ENCODE measurements at regions not wholly inside any gene's neighbourhood (a gene's known extent, or its start where the extent isn't known, plus 50 kb on each side); places are given as distances from the start of the nearest gene placed in this dataset.
"Not testable (repeated sequence)": the region's sequence is repeated elsewhere in the genome, so short reads cannot be mapped to it uniquely, and the experiment has no call there.

DNA sequence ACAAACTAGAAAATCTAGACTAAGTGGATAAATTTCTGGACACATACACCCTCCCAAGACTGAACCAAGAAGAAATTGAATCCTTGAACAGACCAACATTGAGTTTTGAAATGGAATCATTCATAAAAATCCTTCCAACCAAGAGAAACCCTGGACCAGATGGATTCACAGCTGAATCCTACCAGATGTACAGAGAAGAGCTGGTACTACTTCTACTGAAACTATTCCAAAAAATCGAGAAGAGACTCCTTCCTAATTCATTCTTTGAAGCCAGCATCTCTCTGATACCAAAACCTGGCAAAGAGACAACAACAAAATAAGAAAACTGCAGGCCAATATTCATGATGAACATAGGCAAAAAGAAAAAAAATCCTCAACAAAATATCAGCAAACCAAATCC lies 227.4 kb downstream of the RPAP3 start:
- no peaks in the 10 kb centered on the region for H3K27me3 Mint-ChIP-seq
- no peaks in the 10 kb centered on the region for H3K36me3 Mint-ChIP-seq
- no peak for DNase-seq
- no peak overlapping the region for H3K27ac Mint-ChIP-seq
- H3K9me3 Mint-ChIP-seq: peaks cover 14% of the 10 kb centered on the region
- H3K4me3 Mint-ChIP-seq: no peak overlapping the region
- CTCF ChIA-PET: no interaction called here
- no peaks in the 10 kb centered on the region for H3K4me1 Mint-ChIP-seq

DNA sequence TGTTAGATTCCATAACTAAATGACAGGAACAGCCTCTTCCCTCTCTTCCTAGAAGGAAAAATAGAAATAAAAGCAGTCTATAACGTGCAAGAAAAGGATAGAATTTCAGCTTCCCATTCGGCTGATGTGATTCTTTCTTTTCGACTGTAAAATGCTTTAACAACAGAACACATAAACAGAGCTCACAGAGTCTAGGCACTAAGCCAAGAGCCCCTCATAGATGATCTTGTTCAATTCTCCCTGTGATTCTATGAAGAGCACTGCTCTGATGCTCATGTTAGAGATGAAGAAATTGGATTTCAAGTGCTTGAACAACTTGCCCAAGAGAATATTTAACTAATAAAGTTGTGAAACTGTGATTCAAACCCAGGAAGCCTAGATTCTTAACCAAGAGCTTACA lies 232.7 kb downstream of the RPAP3 start:
- Mint-ChIP-seq H3K9me3 (peaks cover 17% of the 10 kb centered on the region), H3K27me3 (no peaks in the 10 kb centered on the region), H3K36me3 (no peaks in the 10 kb centered on the region), H3K4me3 (no peak overlapping the region), H3K27ac (no peak overlapping the region), H3K4me1 (no peaks in the 10 kb centered on the region)
- no peak for DNase-seq
- CTCF ChIA-PET: interaction anchor here (0.9 kb wide), 1 partner anchor 21 kb away, joined by 3 read pairs; no protein-coding TSS in a partner anchor

- H3K4me3 Mint-ChIP-seq, DNase-seq, H3K27ac Mint-ChIP-seq, CTCF ChIA-PET, H3K4me1 Mint-ChIP-seq, H3K36me3 Mint-ChIP-seq, H3K27me3 Mint-ChIP-seq: not testable (repeated sequence)
- peaks cover 11% of the 10 kb centered on the region for H3K9me3 Mint-ChIP-seq
Observed at GRCh38 chr12:47470349-47470748, 235.5 kb downstream of the RPAP3 start.

DNA sequence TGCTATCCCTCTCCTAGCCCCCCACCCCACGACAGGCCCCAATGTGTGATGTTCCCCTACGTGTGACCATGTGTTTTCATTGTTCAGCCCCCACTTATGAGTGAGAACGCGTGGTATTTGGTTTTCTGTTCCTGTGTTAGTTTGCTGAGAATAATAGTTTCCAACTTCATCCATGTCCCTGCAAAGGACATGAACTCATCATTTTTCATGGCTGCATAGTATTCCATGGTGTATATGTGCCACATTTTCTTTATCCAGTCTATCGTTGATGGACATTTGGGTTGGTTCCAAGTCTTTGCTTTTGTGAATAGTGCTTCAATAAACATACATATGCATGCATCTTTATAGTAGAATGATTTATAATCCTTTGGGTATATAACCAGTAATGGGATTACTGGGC lies 241.9 kb downstream of the RPAP3 start:
- H3K4me1 Mint-ChIP-seq, H3K27ac Mint-ChIP-seq, DNase-seq, H3K36me3 Mint-ChIP-seq, CTCF ChIA-PET, H3K4me3 Mint-ChIP-seq, H3K27me3 Mint-ChIP-seq: not testable (repeated sequence)
- H3K9me3 Mint-ChIP-seq: peaks cover 12% of the 10 kb centered on the region

DNA sequence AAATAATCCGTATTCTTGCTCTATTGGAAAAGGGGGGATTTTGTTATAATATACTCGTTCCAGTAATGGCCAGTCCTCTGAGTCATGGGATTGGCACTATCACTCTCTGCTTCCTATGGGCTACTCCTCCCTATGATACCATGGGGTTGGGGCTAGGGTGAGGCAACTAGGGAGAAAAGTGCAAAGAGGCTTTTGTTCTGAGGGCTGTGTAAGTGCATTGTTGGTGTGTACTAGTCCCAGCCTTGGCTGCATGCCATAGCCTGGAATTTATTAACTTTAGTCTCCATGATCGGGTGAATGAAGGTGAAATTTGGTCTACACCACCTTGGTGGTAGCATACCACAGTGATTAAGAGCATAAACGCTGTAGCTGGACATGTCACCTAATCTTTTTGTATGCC lies 247.6 kb downstream of the RPAP3 start:
- CTCF ChIA-PET: no interaction called here
- H3K4me3 Mint-ChIP-seq: no peak overlapping the region
- peaks cover 5% of the 10 kb centered on the region for H3K27me3 Mint-ChIP-seq
- H3K27ac Mint-ChIP-seq: no peak overlapping the region
- H3K36me3 Mint-ChIP-seq: peaks cover 1% of the 10 kb centered on the region
- H3K9me3 Mint-ChIP-seq: peaks cover 9% of the 10 kb centered on the region
- no peak for DNase-seq
- H3K4me1 Mint-ChIP-seq: no peaks in the 10 kb centered on the region

- no peak overlapping the region for H3K27ac Mint-ChIP-seq
- H3K36me3 Mint-ChIP-seq: no peaks in the 10 kb centered on the region
- CTCF ChIA-PET: no interaction called here
- no peaks in the 10 kb centered on the region for H3K4me1 Mint-ChIP-seq
- DNase-seq: no peak
- H3K4me3 Mint-ChIP-seq: no peak overlapping the region
- H3K27me3 Mint-ChIP-seq: peaks cover 5% of the 10 kb centered on the region
- peaks cover 1% of the 10 kb centered on the region for H3K9me3 Mint-ChIP-seq
Observed at GRCh38 chr12:47449797-47450196, 256.0 kb downstream of the RPAP3 start.

GRCh38 chr12:47442310-47442709 lies 263.5 kb downstream of the RPAP3 start:
- Mint-ChIP-seq H3K4me1 (no peaks in the 10 kb centered on the region), H3K27ac (no peak overlapping the region), H3K9me3 (peaks cover 30% of the 10 kb centered on the region), H3K36me3 (no peaks in the 10 kb centered on the region), H3K27me3 (peaks cover 4% of the 10 kb centered on the region), H3K4me3 (no peak overlapping the region)
- CTCF ChIA-PET: no interaction called here
- no peak for DNase-seq

DNA sequence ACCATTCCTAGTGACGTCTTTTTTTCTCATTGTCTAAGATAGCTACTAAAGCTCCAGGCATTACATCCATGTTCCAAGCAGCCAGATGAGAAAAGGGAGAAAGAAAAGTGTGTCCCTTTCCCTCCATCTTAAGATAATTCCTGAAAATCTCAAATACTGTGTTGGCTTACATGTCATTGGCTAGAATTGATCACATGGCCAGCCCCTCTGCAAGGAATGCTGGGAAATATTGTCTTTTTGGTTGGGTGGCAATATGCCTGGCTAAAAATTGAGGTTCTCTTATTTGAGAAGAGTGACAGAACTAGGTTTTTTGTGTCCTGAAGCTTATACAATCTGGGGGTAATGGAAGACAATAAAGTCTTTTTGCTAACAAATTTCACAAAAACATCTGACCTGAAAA lies 264.3 kb downstream of the RPAP3 start:
- peaks cover 4% of the 10 kb centered on the region for H3K27me3 Mint-ChIP-seq
- DNase-seq: no peak
- no peaks in the 10 kb centered on the region for H3K4me1 Mint-ChIP-seq
- CTCF ChIA-PET: no interaction called here
- no peaks in the 10 kb centered on the region for H3K36me3 Mint-ChIP-seq
- peaks cover 30% of the 10 kb centered on the region for H3K9me3 Mint-ChIP-seq
- no peak overlapping the region for H3K4me3 Mint-ChIP-seq
- no peak overlapping the region for H3K27ac Mint-ChIP-seq

- no peak overlapping the region for H3K4me3 Mint-ChIP-seq
- H3K36me3 Mint-ChIP-seq: peaks cover 1% of the 10 kb centered on the region
- H3K27me3 Mint-ChIP-seq: peaks cover 4% of the 10 kb centered on the region
- H3K9me3 Mint-ChIP-seq: peaks cover 16% of the 10 kb centered on the region
- no peaks in the 10 kb centered on the region for H3K4me1 Mint-ChIP-seq
- CTCF ChIA-PET: no interaction called here
- DNase-seq: no peak
- H3K27ac Mint-ChIP-seq: no peak overlapping the region
Observed at GRCh38 chr12:47438175-47438574, 267.7 kb downstream of the RPAP3 start.

- no peak for DNase-seq
- Mint-ChIP-seq H3K36me3 (peaks cover 1% of the 10 kb centered on the region), H3K4me1 (no peaks in the 10 kb centered on the region), H3K27ac (no peak overlapping the region), H3K4me3 (no peak overlapping the region), H3K27me3 (peaks cover 4% of the 10 kb centered on the region), H3K9me3 (peaks cover 10% of the 10 kb centered on the region)
- CTCF ChIA-PET: no interaction called here
Observed at GRCh38 chr12:47437570-47437969, 268.3 kb downstream of the RPAP3 start.

DNA sequence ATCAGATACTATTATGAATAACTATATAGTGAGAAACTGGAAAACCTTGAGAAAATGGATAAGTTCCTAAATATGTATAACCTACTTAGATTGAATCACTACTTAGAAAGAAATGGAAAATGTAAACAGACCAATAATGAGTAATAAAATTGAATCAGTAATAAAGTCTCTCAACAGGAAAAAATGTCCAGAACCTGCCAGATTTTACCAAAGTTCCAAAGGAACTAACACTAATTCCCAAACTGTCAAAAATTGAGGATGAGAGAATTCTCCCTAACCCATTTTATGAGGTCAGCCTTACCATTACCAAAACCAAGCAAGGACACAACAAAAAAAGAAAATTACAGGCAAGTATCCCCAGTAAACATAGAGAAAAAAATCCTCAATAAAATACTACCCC lies 272.0 kb downstream of the RPAP3 start:
- no peak for DNase-seq
- H3K4me3 Mint-ChIP-seq: no peak overlapping the region
- no peaks in the 10 kb centered on the region for H3K4me1 Mint-ChIP-seq
- H3K36me3 Mint-ChIP-seq: peaks cover 1% of the 10 kb centered on the region
- peaks cover 4% of the 10 kb centered on the region for H3K27me3 Mint-ChIP-seq
- peaks cover 9% of the 10 kb centered on the region for H3K9me3 Mint-ChIP-seq
- no peak overlapping the region for H3K27ac Mint-ChIP-seq
- CTCF ChIA-PET: no interaction called here

GRCh38 chr12:47426678-47427309 lies 279.0 kb downstream of the RPAP3 start:
- peak overlapping the region; percentile 40 for H3K4me3 Mint-ChIP-seq
- H3K4me1 Mint-ChIP-seq, DNase-seq, H3K36me3 Mint-ChIP-seq, CTCF ChIA-PET, H3K27me3 Mint-ChIP-seq: not testable (repeated sequence)
- peaks cover 12% of the 10 kb centered on the region for H3K9me3 Mint-ChIP-seq
- peak overlapping the region; percentile 46 for H3K27ac Mint-ChIP-seq

GRCh38 chr12:47422611-47423010 lies 283.2 kb downstream of the RPAP3 start:
- Mint-ChIP-seq H3K27ac (no peak overlapping the region), H3K27me3 (no peaks in the 10 kb centered on the region), H3K4me1 (peaks cover 9% of the 10 kb centered on the region), H3K9me3 (peaks cover 9% of the 10 kb centered on the region), H3K4me3 (no peak overlapping the region), H3K36me3 (no peaks in the 10 kb centered on the region)
- DNase-seq: no peak
- CTCF ChIA-PET: interaction anchor here (1.2 kb wide), 1 partner anchor 214 kb away, joined by 3 read pairs; no protein-coding TSS in a partner anchor

- H3K4me1 Mint-ChIP-seq: no peaks in the 10 kb centered on the region
- H3K9me3 Mint-ChIP-seq: peaks cover 5% of the 10 kb centered on the region
- no peaks in the 10 kb centered on the region for H3K27me3 Mint-ChIP-seq
- H3K4me3 Mint-ChIP-seq: no peak overlapping the region
- no peaks in the 10 kb centered on the region for H3K36me3 Mint-ChIP-seq
- H3K27ac Mint-ChIP-seq: no peak overlapping the region
- CTCF ChIA-PET: interaction anchor here (0.7 to 1.0 kb wide), 3 partner anchors 11 to 387 kb away, joined by 3 read pairs; no protein-coding TSS in a partner anchor
- DNase-seq: no peak
Observed at GRCh38 chr12:47419497-47419896, 286.3 kb downstream of the RPAP3 start.

DNA sequence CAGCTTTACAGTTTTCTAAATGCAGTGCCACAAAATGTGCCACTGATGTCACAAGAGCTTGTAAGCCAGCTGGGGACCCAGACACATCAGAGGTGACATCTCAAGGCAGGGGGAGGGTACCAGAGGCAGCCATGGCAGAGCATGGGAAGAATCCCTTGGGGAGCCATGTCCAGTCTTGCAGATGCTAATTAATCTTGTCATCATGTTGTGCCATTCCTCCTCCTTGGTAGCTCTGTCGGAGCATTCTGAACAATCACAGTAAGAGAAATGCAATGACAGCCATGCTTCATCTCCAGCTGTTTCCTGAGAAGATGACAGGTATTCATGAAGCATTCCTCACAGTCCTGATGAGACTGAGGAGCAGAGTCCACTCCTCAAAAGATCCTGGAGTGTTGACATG lies 287.9 kb downstream of the RPAP3 start:
- no peaks in the 10 kb centered on the region for H3K27me3 Mint-ChIP-seq
- no peak overlapping the region for H3K4me3 Mint-ChIP-seq
- no peaks in the 10 kb centered on the region for H3K36me3 Mint-ChIP-seq
- no peak overlapping the region for H3K27ac Mint-ChIP-seq
- CTCF ChIA-PET: interaction anchor here (1.0 kb wide), 1 partner anchor 10 kb away, joined by 3 read pairs; no protein-coding TSS in a partner anchor
- H3K9me3 Mint-ChIP-seq: peaks cover 5% of the 10 kb centered on the region
- peaks cover under 1% of the 10 kb centered on the region for H3K4me1 Mint-ChIP-seq
- DNase-seq: no peak

DNA sequence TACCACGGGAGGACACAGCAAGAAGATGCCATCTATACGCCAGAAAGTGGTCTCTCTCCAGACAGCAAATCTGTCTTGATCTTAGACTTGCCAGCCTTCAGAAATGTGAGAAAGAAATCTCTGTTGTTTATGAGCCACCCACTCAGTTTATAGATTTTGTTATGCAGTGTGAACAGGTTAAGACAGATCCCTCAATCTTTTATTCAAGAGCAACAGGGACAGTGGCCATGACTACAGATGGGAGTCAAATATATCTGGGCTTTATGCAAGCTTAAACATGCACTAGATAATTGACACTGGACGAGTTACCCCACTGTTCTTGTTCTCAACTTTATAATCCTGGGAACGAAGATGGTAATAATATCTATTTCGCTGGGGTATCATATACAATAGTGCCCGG lies 288.7 kb downstream of the RPAP3 start:
- Mint-ChIP-seq H3K36me3 (no peaks in the 10 kb centered on the region), H3K4me1 (peaks cover 8% of the 10 kb centered on the region), H3K27ac (no peak overlapping the region), H3K27me3 (no peaks in the 10 kb centered on the region), H3K9me3 (peaks cover 5% of the 10 kb centered on the region), H3K4me3 (no peak overlapping the region)
- CTCF ChIA-PET: no interaction called here
- DNase-seq: no peak

Data from activated naive CD4-positive, alpha-beta T cell treated with anti-CD3 and anti-CD28 coated beads, Interleukin-2, amount 10 ng/mL, durations not matched to agents 7 days and 5 days (primary cell).